ENCODE measurements at regions not wholly inside any gene's neighbourhood (a gene's known extent, or its start where the extent isn't known, plus 50 kb on each side); places are given as distances from the start of the nearest gene placed in this dataset.

DNA sequence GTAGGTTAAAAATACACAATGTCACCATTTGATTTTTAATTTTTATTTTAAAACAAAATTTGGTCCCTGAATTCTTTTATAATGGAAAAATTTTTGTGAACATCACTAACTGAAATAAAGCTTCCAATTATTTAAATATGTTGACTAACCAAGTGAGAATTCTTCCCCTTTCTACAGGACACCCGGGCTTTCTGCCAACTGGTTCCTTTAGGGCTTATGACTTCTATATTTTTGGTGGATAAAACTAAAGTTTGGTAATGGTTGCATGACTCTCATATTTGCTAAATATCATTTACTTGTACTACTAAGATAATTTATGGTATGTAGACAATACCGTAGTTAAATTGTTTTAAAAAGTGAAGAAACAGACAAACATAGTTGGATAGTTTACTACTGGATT, 291.0 kb upstream of the DOK6 start:
- no peak overlapping the region for H3K4me3 ChIP-seq (ENCODE audit: low read depth, low read length)
- TF ChIP-seq POLR2A (IDR thresholded peaks at IDR 0.05; ENCODE audit: extremely low read depth, insufficient read length) (no peak), MYC (IDR thresholded peaks at IDR 0.05; ENCODE audit: low read depth, low read length) (no peak)
- TF ChIP-seq, protein P1, sequence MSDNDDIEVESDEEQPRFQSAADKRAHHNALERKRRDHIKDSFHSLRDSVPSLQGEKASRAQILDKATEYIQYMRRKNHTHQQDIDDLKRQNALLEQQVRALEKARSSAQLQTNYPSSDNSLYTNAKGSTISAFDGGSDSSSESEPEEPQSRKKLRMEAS (IDR thresholded peaks at IDR 0.05; ENCODE audit: low read depth, low read length): no peak
- TF ChIP-seq, protein P2, sequence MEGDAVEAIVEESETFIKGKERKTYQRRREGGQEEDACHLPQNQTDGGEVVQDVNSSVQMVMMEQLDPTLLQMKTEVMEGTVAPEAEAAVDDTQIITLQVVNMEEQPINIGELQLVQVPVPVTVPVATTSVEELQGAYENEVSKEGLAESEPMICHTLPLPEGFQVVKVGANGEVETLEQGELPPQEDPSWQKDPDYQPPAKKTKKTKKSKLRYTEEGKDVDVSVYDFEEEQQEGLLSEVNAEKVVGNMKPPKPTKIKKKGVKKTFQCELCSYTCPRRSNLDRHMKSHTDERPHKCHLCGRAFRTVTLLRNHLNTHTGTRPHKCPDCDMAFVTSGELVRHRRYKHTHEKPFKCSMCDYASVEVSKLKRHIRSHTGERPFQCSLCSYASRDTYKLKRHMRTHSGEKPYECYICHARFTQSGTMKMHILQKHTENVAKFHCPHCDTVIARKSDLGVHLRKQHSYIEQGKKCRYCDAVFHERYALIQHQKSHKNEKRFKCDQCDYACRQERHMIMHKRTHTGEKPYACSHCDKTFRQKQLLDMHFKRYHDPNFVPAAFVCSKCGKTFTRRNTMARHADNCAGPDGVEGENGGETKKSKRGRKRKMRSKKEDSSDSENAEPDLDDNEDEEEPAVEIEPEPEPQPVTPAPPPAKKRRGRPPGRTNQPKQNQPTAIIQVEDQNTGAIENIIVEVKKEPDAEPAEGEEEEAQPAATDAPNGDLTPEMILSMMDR (IDR thresholded peaks at IDR 0.05; ENCODE audit: low read depth, low read length): no peak
- DNase-seq (ENCODE audit: low read depth): no peak

DNA sequence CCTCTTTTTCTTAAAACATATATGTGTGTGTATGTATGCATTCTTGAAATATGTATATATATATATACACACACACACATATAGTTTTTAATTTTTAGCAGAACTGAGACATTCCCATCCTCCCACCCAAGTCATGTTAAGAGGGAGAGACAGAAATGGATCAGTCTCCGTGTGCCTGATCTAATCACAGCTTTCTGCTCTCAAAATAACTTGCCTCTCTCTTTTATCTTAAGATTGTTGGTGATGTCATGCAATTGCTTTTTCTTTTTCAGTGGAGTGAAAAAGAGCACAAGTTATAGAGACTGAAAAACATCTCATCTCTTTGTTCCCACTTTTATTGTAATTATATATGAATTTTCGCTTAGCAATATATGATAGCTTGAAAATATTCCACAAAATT, 279.9 kb upstream of the DOK6 start:
- H3K4me3 ChIP-seq (ENCODE audit: low read depth, low read length): no peak overlapping the region
- TF ChIP-seq, protein P2 (IDR thresholded peaks at IDR 0.05; ENCODE audit: low read depth, low read length): no peak
- TF ChIP-seq, protein P1 (IDR thresholded peaks at IDR 0.05; ENCODE audit: low read depth, low read length): no peak
- TF ChIP-seq MYC (IDR thresholded peaks at IDR 0.05; ENCODE audit: low read depth, low read length) (no peak), POLR2A (IDR thresholded peaks at IDR 0.05; ENCODE audit: extremely low read depth, insufficient read length) (no peak)
- DNase-seq (ENCODE audit: low read depth): no peak

DNA sequence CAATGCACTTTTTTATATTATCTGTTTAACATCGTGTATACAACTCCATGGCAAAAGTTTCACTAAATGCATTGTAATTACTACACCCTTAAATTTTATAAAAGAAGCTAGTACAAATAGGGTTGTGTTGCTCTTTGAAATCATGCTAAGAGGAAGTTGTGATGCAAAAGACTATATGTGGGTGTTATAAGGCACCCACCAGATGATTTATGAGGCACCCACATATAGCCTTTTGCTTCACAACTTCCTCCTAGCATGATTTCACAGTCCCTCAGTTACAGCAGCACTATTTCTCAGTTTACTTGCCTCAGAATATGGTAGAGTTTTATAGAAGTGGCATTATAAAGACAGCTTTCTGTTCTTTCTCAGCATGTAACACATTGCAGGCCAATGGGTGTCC, 277.3 kb upstream of the DOK6 start:
- TF ChIP-seq POLR2A (IDR thresholded peaks at IDR 0.05; ENCODE audit: extremely low read depth, insufficient read length) (no peak), MYC (IDR thresholded peaks at IDR 0.05; ENCODE audit: low read depth, low read length) (no peak)
- TF ChIP-seq, protein P2 (IDR thresholded peaks at IDR 0.05; ENCODE audit: low read depth, low read length): no peak
- TF ChIP-seq, protein P1 (IDR thresholded peaks at IDR 0.05; ENCODE audit: low read depth, low read length): no peak
- DNase-seq (ENCODE audit: low read depth): peak; percentile 32
- no peak overlapping the region for H3K4me3 ChIP-seq (ENCODE audit: low read depth, low read length)

DNA sequence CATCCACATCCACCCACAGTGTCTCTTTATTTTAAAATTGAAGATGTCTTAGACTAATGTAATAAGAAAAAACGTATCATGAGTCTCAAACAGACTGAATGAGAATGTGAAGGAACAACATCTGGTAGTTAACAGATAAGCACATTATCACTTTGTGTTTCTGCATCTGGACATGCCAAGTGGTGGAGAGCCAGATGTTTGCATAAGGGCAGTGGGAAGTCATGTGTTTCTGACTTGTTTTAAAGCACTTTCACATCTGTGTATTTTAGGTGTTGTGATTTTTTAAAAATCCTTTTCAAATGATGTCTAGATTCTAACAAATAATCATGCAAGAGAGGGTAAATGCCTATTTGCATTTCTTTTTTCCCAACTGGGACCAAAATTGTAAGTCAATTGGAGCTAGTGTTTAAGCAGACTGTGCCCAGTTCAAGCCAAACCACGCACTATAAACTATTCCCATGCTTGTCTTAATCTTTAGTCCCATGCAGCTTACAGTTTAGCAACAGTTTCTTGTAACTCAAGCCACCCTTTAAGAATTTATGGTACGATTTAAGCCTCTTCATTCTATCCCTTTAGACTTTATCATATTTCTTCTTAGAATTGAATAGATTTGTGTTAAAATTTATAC, 272.7 kb upstream of the DOK6 start:
- TF ChIP-seq, protein P2 (IDR thresholded peaks at IDR 0.05; ENCODE audit: low read depth, low read length): no peak
- TF ChIP-seq, protein P1 (IDR thresholded peaks at IDR 0.05; ENCODE audit: low read depth, low read length): no peak
- no peak for TF ChIP-seq MYC (IDR thresholded peaks at IDR 0.05; ENCODE audit: low read depth, low read length)
- TF ChIP-seq POLR2A (IDR thresholded peaks at IDR 0.05; ENCODE audit: extremely low read depth, insufficient read length): no peak
- H3K4me3 ChIP-seq (ENCODE audit: low read depth, low read length): no peak overlapping the region
- DNase-seq (ENCODE audit: low read depth): no peak

DNA sequence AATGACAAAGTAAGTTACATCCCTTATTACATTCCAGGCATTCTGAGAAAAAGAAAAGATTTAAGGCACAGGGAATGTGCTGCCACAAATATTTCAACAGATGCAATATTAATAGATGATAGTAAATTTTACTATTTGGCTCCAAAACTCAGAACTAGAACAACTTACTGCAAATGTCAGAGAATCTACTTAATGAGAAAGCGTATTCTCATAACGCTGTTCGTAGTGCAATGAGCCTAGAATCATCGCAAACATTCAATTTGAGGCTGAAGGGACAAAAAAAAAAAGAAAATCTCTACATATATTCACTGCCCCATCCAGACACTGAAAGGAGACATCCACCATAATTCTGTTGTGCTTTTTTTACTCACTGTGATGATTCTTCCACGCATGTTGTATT, 272.1 kb upstream of the DOK6 start:
- no peak for DNase-seq (ENCODE audit: low read depth)
- TF ChIP-seq, protein P1 (IDR thresholded peaks at IDR 0.05; ENCODE audit: low read depth, low read length): no peak
- no peak for TF ChIP-seq POLR2A (IDR thresholded peaks at IDR 0.05; ENCODE audit: extremely low read depth, insufficient read length)
- TF ChIP-seq MYC (IDR thresholded peaks at IDR 0.05; ENCODE audit: low read depth, low read length): no peak
- TF ChIP-seq, protein P2 (IDR thresholded peaks at IDR 0.05; ENCODE audit: low read depth, low read length): no peak
- H3K4me3 ChIP-seq (ENCODE audit: low read depth, low read length): no peak overlapping the region
